Testis (tissue), 2 donors: ENCODE measurements at regions not wholly inside any gene's neighbourhood (a gene's known extent, or its start where the extent isn't known, plus 50 kb on each side); places are given as distances from the start of the nearest gene placed in this dataset.

Source experiments
- CTCF ChIP-seq, 3 experiments: fragments of 450-650 bp in 2 of 3; fragments of 200-600 bp in 1 of 3; sonication (generic) in 1 of 3; IDR thresholded peaks; one replicate each; pipeline ENCODE4 v1.5.1; 2016 to 2019; ENCODE audit warnings: antibody characterized with exemption in 3 of 3, mild to moderate bottlenecking in 2 of 3, moderate library complexity in 1 of 3
- POLR2A ChIP-seq: fragments of 450-650 bp; IDR thresholded peaks from one replicate; pipeline ENCODE4 v1.6.1; 2017; ENCODE audit warnings: antibody characterized with exemption, mild to moderate bottlenecking, moderate library complexity

- TF ChIP-seq CTCF (IDR thresholded peaks at IDR 0.05) (no peak), POLR2A (no peak)
Measured at GRCh38 chr7:114761973-114762372, 159.9 kb upstream of the MDFIC start.
